ENCODE measurements at regions not wholly inside any gene's neighbourhood (a gene's known extent, or its start where the extent isn't known, plus 50 kb on each side); places are given as distances from the start of the nearest gene placed in this dataset.

DNA sequence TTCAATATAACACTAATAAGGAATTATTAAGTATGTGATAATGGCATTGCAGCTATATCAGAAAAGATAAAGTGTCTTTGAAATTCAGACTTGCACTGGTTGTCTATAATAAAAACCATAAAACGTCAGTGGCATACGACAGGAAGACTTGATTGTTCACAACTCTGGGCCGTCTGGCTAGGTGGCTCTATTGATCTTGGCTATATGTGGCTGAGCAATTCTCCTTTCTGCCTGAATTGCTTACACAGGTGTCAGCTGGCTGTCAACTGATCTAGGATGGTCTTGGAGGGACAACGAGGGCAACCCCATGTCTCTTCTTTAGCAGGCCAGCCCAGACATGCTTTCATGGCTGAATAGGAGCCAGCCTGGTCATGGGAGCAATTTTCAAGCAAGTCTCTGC is 359.1 kb downstream of the QKI start:
- Histone ChIP-seq H3K4me1 (ENCODE audit: control insufficient read depth, insufficient read depth, low read length) (no peaks in the 10 kb centered on the region), H3K9me1 (ENCODE audit: insufficient read depth, low read length) (no peaks in the 10 kb centered on the region), H4K91ac (ENCODE audit: insufficient read depth, low read depth, low read length) (no peak overlapping the region), H3K9me3 (ENCODE audit: control insufficient read depth, insufficient read depth, low read length) (no peaks in the 10 kb centered on the region), H3K27ac (ENCODE audit: insufficient read depth, low read length) (no peak overlapping the region), H3K27me3 (ENCODE audit: control insufficient read depth, insufficient read depth, low read length) (peaks cover 5% of the 10 kb centered on the region), H3K18ac (ENCODE audit: low read depth, low read length) (no peak overlapping the region), H3K4ac (ENCODE audit: low read depth, low read length) (no peak overlapping the region), H2AFZ (replicated peaks; ENCODE audit: low read length, poor library complexity) (no peak overlapping the region), H3K9ac (ENCODE audit: low read depth, low read length) (no peak overlapping the region), H2BK5ac (ENCODE audit: low read depth, low read length, poor library complexity, severe bottlenecking) (no peak overlapping the region), H2BK20ac (ENCODE audit: low read depth, low read length) (no peak overlapping the region), H2BK15ac (ENCODE audit: low read depth, low read length) (no peak overlapping the region), H3K14ac (replicated peaks; ENCODE audit: low read depth, low read length) (no peak overlapping the region), H4K20me1 (ENCODE audit: insufficient read depth, low read length) (no peaks in the 10 kb centered on the region), H4K8ac (ENCODE audit: low read depth in 2 of 2, low read length in 2 of 2) (no peak overlapping the region), H3K36me3 (ENCODE audit: control insufficient read depth, insufficient read depth, low read length) (no peaks in the 10 kb centered on the region), H3K79me1 (ENCODE audit: low read depth in 1 of 2, low read length in 2 of 2) (no peaks in the 10 kb centered on the region), H4K5ac (ENCODE audit: low read depth, low read length) (no peak overlapping the region), H2AK5ac (ENCODE audit: low read depth, low read length) (no peak overlapping the region), H3K4me3 (ENCODE audit: insufficient read depth, low read depth, low read length) (no peak overlapping the region), H2BK120ac (ENCODE audit: low read depth, low read length) (no peak overlapping the region), H3K56ac (ENCODE audit: extremely low read depth, insufficient read depth, low read length) (no peak overlapping the region), H2AK9ac (replicated peaks; ENCODE audit: low read depth, low read length, poor library complexity) (no peak overlapping the region), H3K23ac (ENCODE audit: low read depth, low read length) (no peak overlapping the region), H3K4me2 (ENCODE audit: low read depth, low read length) (no peak overlapping the region)
- 0% methylated on average over 1 of the region's 4 CpGs; no CpG with 5 or more reads in 1 of the 2 experiments for WGBS, 2 experiments (ENCODE audit: extremely low coverage in 2 of 2, insufficient read length in 1 of 2)
- CTCF ChIA-PET: no interaction called here
- intact Hi-C loops (cut with micrococcal nuclease) (no loop called here), dilution Hi-C loops (cut with HindIII; ENCODE audit: low sequenced_read_pairs, unreplicated experiment) (no loop called here), in situ Hi-C loops (cut with MboI; ENCODE audit: low sequenced_read_pairs) (no loop called here)
- no peak for DNase-seq
- BruUV-seq (replicated peaks): no TSS peak
- POLR2A ChIA-PET (ENCODE audit: unreplicated experiment): no interaction called here
- ATAC-seq (ENCODE audit: low read depth): no peak
- TF ChIP-seq RFX5 (IDR thresholded peaks at IDR 0.05; ENCODE audit: low read depth, low read length): no peak
- no peak for TF ChIP-seq MAFK (IDR thresholded peaks at IDR 0.05; ENCODE audit: low read depth, low read length)
- TF ChIP-seq, protein P1, sequence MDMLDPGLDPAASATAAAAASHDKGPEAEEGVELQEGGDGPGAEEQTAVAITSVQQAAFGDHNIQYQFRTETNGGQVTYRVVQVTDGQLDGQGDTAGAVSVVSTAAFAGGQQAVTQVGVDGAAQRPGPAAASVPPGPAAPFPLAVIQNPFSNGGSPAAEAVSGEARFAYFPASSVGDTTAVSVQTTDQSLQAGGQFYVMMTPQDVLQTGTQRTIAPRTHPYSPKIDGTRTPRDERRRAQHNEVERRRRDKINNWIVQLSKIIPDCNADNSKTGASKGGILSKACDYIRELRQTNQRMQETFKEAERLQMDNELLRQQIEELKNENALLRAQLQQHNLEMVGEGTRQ (IDR thresholded peaks at IDR 0.05; ENCODE audit: low read depth, low read length): no peak
- no peak for TF ChIP-seq CEBPB (IDR thresholded peaks at IDR 0.05; ENCODE audit: low read depth, low read length)
- TF ChIP-seq, protein P2, sequence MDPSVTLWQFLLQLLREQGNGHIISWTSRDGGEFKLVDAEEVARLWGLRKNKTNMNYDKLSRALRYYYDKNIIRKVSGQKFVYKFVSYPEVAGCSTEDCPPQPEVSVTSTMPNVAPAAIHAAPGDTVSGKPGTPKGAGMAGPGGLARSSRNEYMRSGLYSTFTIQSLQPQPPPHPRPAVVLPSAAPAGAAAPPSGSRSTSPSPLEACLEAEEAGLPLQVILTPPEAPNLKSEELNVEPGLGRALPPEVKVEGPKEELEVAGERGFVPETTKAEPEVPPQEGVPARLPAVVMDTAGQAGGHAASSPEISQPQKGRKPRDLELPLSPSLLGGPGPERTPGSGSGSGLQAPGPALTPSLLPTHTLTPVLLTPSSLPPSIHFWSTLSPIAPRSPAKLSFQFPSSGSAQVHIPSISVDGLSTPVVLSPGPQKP (IDR thresholded peaks at IDR 0.05; ENCODE audit: borderline replicate concordance, low read depth, low read length): no peak
- TF ChIP-seq, protein P3, sequence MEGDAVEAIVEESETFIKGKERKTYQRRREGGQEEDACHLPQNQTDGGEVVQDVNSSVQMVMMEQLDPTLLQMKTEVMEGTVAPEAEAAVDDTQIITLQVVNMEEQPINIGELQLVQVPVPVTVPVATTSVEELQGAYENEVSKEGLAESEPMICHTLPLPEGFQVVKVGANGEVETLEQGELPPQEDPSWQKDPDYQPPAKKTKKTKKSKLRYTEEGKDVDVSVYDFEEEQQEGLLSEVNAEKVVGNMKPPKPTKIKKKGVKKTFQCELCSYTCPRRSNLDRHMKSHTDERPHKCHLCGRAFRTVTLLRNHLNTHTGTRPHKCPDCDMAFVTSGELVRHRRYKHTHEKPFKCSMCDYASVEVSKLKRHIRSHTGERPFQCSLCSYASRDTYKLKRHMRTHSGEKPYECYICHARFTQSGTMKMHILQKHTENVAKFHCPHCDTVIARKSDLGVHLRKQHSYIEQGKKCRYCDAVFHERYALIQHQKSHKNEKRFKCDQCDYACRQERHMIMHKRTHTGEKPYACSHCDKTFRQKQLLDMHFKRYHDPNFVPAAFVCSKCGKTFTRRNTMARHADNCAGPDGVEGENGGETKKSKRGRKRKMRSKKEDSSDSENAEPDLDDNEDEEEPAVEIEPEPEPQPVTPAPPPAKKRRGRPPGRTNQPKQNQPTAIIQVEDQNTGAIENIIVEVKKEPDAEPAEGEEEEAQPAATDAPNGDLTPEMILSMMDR (conservative IDR thresholded peaks at IDR 0.05; ENCODE audit: low read depth, low read length): no peak
- TF ChIP-seq POLR2A (IDR thresholded peaks at IDR 0.05; ENCODE audit: low read depth, low read length): no peak
- TF ChIP-seq FOS (IDR thresholded peaks at IDR 0.05; ENCODE audit: low read depth, low read length): no peak
- no peak for TF ChIP-seq BHLHE40 (IDR thresholded peaks at IDR 0.05; ENCODE audit: low read depth, low read length)
- no peak for TF ChIP-seq RAD21 (IDR thresholded peaks at IDR 0.05; ENCODE audit: low read length)

Measured in IMR-90 (cell line).